B cell (primary cell): ENCODE measurements at regions not wholly inside any gene's neighbourhood (a gene's known extent, or its start where the extent isn't known, plus 50 kb on each side); places are given as distances from the start of the nearest gene placed in this dataset.

Source experiments
- ATAC-seq: fragments of 200-7000 bp; cut with Tn5 transposase; one replicate; pipeline ENCODE4 v1.10.0; 2021; ENCODE audit warnings: low read depth, mild to moderate bottlenecking, moderate number of reproducible peaks, moderate library complexity
- CTCF ChIA-PET: fragments of 350-600 bp; sonication (Branson Sonifier 250); formaldehyde crosslinking; loops from one replicate; lab custom pipeline; 2021; ENCODE audit warnings: antibody characterized with exemption, inconsistent platforms; lab: Charles Lee
- POLR2A ChIA-PET: fragments of 350-600 bp; sonication (Branson Sonifier 250); formaldehyde crosslinking; loops from one replicate; lab custom pipeline; 2021; ENCODE audit warnings: antibody characterized with exemption; lab: Charles Lee
- DNase-seq: peaks from one replicate; pipeline ENCODE4 v3.0.0; 2013
- H2AFZ ChIP-seq: 2 replicates; pipeline ENCODE4 v1.6.1; 2012; ENCODE audit warnings: mild to moderate bottlenecking, low read depth, low read length; ENCODE audit not compliant: insufficient read depth, poor library complexity, severe bottlenecking
- H3K27ac ChIP-seq, 2 donors: 1 replicate in 1 of 2; 2 replicates in 1 of 2; pipeline ENCODE4 v1.5.1; 2012 to 2013; ENCODE audit warnings: low read length in 2 of 2, mild to moderate bottlenecking in 2 of 2, moderate library complexity in 1 of 2
- H3K27me3 ChIP-seq, 4 experiments: fragments of 200-600 bp in 1 of 4; sonication (generic) in 1 of 4; replicated peaks in 1 of 4; 1 replicate in 2 of 4; 2 replicates in 2 of 4; pipeline versions ENCODE4 v1.6.1 to v1.7.0; 2013 to 2016; ENCODE audit warnings: low read length in 3 of 4, mild to moderate bottlenecking in 2 of 4, mixed read lengths in 1 of 4, moderate library complexity in 1 of 4; ENCODE audit not compliant: insufficient read depth in 4 of 4, control insufficient read depth in 3 of 4; ENCODE audit errors: control extremely low read depth in 1 of 4
- H3K36me3 ChIP-seq, 2 experiments: replicated peaks in 1 of 2; 1 replicate in 1 of 2; 2 replicates in 1 of 2; pipeline versions ENCODE4 v1.6.1 to v1.7.1; 2013; ENCODE audit warnings: low read length in 1 of 2; ENCODE audit not compliant: insufficient read depth in 2 of 2, control insufficient read depth in 1 of 2; ENCODE audit errors: control extremely low read depth in 1 of 2, extremely low read depth in 1 of 2
- H3K4me1 ChIP-seq, 2 donors: fragments of 200-600 bp in 1 of 2; sonication (generic) in 1 of 2; 1 replicate in 1 of 2; 2 replicates in 1 of 2; pipeline versions ENCODE4 v1.5.1 to v1.6.1; 2013 to 2017; ENCODE audit warnings: low read length in 2 of 2; ENCODE audit not compliant: control insufficient read depth in 2 of 2, insufficient read depth in 2 of 2
- H3K4me2 ChIP-seq: replicated peaks from 2 replicates; pipeline ENCODE3; 2012; ENCODE audit warnings: mild to moderate bottlenecking, low read depth, low read length; ENCODE audit not compliant: poor library complexity, severe bottlenecking
- H3K4me3 ChIP-seq, 5 experiments: fragments of 200-600 bp in 1 of 5; sonication (generic) in 1 of 5; 1 replicate in 3 of 5; 2 replicates in 2 of 5; pipeline versions ENCODE4 v1.5.1 to v1.7.0; 2011 to 2016; ENCODE audit warnings: low read length in 4 of 5, mild to moderate bottlenecking in 4 of 5, low read depth in 2 of 5, control low read depth in 1 of 5, moderate library complexity in 1 of 5; ENCODE audit not compliant: insufficient read depth in 1 of 5; ENCODE audit errors: control extremely low read depth in 1 of 5, extremely low read depth in 1 of 5
- H3K79me2 ChIP-seq: fragments of 200-600 bp; sonication (generic); one replicate; pipeline ENCODE4 v1.6.0; 2016; ENCODE audit warnings: low read length; ENCODE audit not compliant: control insufficient read depth, insufficient read depth
- H3K9ac ChIP-seq: fragments of 200-600 bp; sonication (generic); 2 replicates; pipeline ENCODE4 v1.6.1; 2017; ENCODE audit warnings: mild to moderate bottlenecking, low read length, moderate library complexity
- H3K9me3 ChIP-seq, 3 donors: one replicate each; pipeline versions ENCODE4 v1.6.1 to v1.7.1; 2013; ENCODE audit warnings: low read length in 2 of 3; ENCODE audit not compliant: control insufficient read depth in 2 of 3, insufficient read depth in 1 of 3; ENCODE audit errors: control extremely low read depth in 1 of 3
- H4K20me1 ChIP-seq: 2 replicates; pipeline ENCODE4 v1.6.0; 2012; ENCODE audit warnings: mild to moderate bottlenecking, low read length; ENCODE audit not compliant: insufficient read depth, control insufficient read depth, poor library complexity, severe bottlenecking
- H3K27ac Mint-ChIP-seq: one replicate; pipeline ENCODE4 v1.8.0; 2021; ENCODE audit warnings: mixed read lengths
- H3K27me3 Mint-ChIP-seq: one replicate; pipeline ENCODE4 v1.8.0; 2021; ENCODE audit warnings: mixed read lengths
- H3K4me1 Mint-ChIP-seq: one replicate; pipeline ENCODE4 v1.8.0; 2021; ENCODE audit warnings: mixed read lengths
- H3K4me3 Mint-ChIP-seq: one replicate; pipeline ENCODE4 v1.8.0; 2021; ENCODE audit warnings: mixed read lengths
- H3K9me3 Mint-ChIP-seq: one replicate; pipeline ENCODE4 v1.8.0; 2022; ENCODE audit warnings: mixed read lengths; ENCODE audit not compliant: insufficient read depth
- CTCF ChIP-seq: fragments of 200-600 bp; IDR thresholded peaks from one replicate; pipeline ENCODE4 v1.8.0; 2022; ENCODE audit warnings: antibody characterized with exemption, mild to moderate bottlenecking
- EZH2 ChIP-seq: IDR thresholded peaks from 2 replicates; pipeline ENCODE4 v1.6.1; 2012; ENCODE audit warnings: borderline replicate concordance, low read depth, mild to moderate bottlenecking, moderate library complexity, low read length; ENCODE audit not compliant: insufficient read depth, poor library complexity, severe bottlenecking
- WGBS: methylation state at CpG from one replicate; pipeline ENCODE4 v1.1.5; 2013; ENCODE audit warnings: missing lambda C conversion rate; ENCODE audit not compliant: insufficient coverage; 5-methylcytosine and 5-hydroxymethylcytosine counted together
- intact Hi-C: fragments of 100-400 bp; cut with micrococcal nuclease; formaldehyde crosslinking; loops from one replicate; pipeline ENCODE4 v1.10.0; 2022

- POLR2A ChIA-PET, result no interaction called here
- no peak for ATAC-seq
- Histone ChIP-seq H3K4me3 (no peak overlapping the region), H4K20me1 (no peaks in the 10 kb centered on the region), H3K9me3 (peaks cover 0 to 3% (median 1%) of the 10 kb centered on the region in 3 donors), H3K79me2 (no peaks in the 10 kb centered on the region), H2AFZ (no peak overlapping the region), H3K4me1 (no peaks in the 10 kb centered on the region), H3K27me3 (no peaks in the 10 kb centered on the region), H3K4me2 (no peak overlapping the region), H3K27ac (no peak overlapping the region), H3K9ac (no peak overlapping the region), H3K36me3 (no peaks in the 10 kb centered on the region)
- no peaks in the 10 kb centered on the region for H3K27me3 Mint-ChIP-seq
- H3K4me3 Mint-ChIP-seq, result no peak overlapping the region
- no peak for TF ChIP-seq EZH2
- TF ChIP-seq CTCF, result no peak
- H3K27ac Mint-ChIP-seq, result no peak overlapping the region
- intact Hi-C loops, result no loop called here
- DNase-seq, result no peak
- CTCF ChIA-PET, result no interaction called here
- H3K4me1 Mint-ChIP-seq, result no peaks in the 10 kb centered on the region
- H3K9me3 Mint-ChIP-seq, result peaks cover 3% of the 10 kb centered on the region
These were observed 1255.7 kb downstream of the ADGRL3 start for GRCh38 chr4:62455871-62456270.

GRCh38 chr4:62454535-62454934 is 1254.4 kb downstream of the ADGRL3 start:
- ATAC-seq (no peak), DNase-seq (no peak)
- intact Hi-C loops, result no loop called here
- no peak overlapping the region for H3K4me3 ChIP-seq
- H3K36me3 ChIP-seq, result no peaks in the 10 kb centered on the region
- ChIA-PET POLR2A (no interaction called here), CTCF (no interaction called here)
- no peak overlapping the region for H3K9ac ChIP-seq
- no peaks in the 10 kb centered on the region for H3K79me2 ChIP-seq
- no peak overlapping the region for H3K27ac Mint-ChIP-seq
- H3K9me3 Mint-ChIP-seq, result no peaks in the 10 kb centered on the region
- no peak overlapping the region for H3K4me3 Mint-ChIP-seq
- H3K4me1 ChIP-seq, result no peaks in the 10 kb centered on the region
- no peak for TF ChIP-seq CTCF
- TF ChIP-seq EZH2, result no peak
- 83% methylated on average over 1 of the region's 1 CpG for WGBS
- H3K4me2 ChIP-seq, result no peak overlapping the region
- no peaks in the 10 kb centered on the region for H3K27me3 Mint-ChIP-seq
- H3K27me3 ChIP-seq, result no peaks in the 10 kb centered on the region
- H4K20me1 ChIP-seq, result no peaks in the 10 kb centered on the region
- H3K27ac ChIP-seq, result no peak overlapping the region
- peaks cover 0 to 3% (median 1%) of the 10 kb centered on the region in 3 donors for H3K9me3 ChIP-seq
- H3K4me1 Mint-ChIP-seq, result no peaks in the 10 kb centered on the region
- H2AFZ ChIP-seq, result no peak overlapping the region
